GM19468 (cell line): ENCODE measurements at regions not wholly inside any gene's neighbourhood (a gene's known extent, or its start where the extent isn't known, plus 50 kb on each side); places are given as distances from the start of the nearest gene placed in this dataset.

Source experiments
- ATAC-seq: cut with Tn5 transposase; IDR thresholded peaks from one replicate; pipeline ENCODE4 v1.9.1; 2021; ENCODE audit warnings: mild to moderate bottlenecking, moderate library complexity, moderate number of reproducible peaks; ENCODE audit not compliant: unreplicated experiment; ENCODE audit errors: extremely low read depth

GRCh38 chr3:168859143-168859542 lies 763.4 kb upstream of the GOLIM4 start:
- no peak for ATAC-seq

- ATAC-seq = no peak
Measured at GRCh38 chr3:168858327-168858726, 762.6 kb upstream of the GOLIM4 start.

GRCh38 chr3:168850109-168850508 lies 754.4 kb upstream of the GOLIM4 start:
- no peak for ATAC-seq

- ATAC-seq = no peak
Measured at GRCh38 chr3:168847291-168847883, 751.7 kb upstream of the GOLIM4 start.

- no peak for ATAC-seq
Measured at GRCh38 chr3:168844894-168845482, 749.3 kb upstream of the GOLIM4 start.

GRCh38 chr3:168844472-168844871 lies 748.7 kb upstream of the GOLIM4 start:
- no peak for ATAC-seq

GRCh38 chr3:168843481-168843880 lies 747.8 kb upstream of the GOLIM4 start:
- ATAC-seq = no peak

- ATAC-seq = no peak
Measured at GRCh38 chr3:168839653-168840052, 743.9 kb upstream of the GOLIM4 start.

- no peak for ATAC-seq
Measured at GRCh38 chr3:168834558-168834957, 738.8 kb upstream of the GOLIM4 start.

- ATAC-seq = no peak
Measured at GRCh38 chr3:168828943-168829342, 733.2 kb upstream of the GOLIM4 start.

- ATAC-seq = no peak
Measured at GRCh38 chr3:168828536-168828935, 732.8 kb upstream of the GOLIM4 start.

GRCh38 chr3:168828014-168828413 lies 732.3 kb upstream of the GOLIM4 start:
- no peak for ATAC-seq

GRCh38 chr3:168824107-168824506 lies 728.4 kb upstream of the GOLIM4 start:
- no peak for ATAC-seq

- ATAC-seq = no peak
Measured at GRCh38 chr3:168823466-168823865, 727.7 kb upstream of the GOLIM4 start.

- ATAC-seq = no peak
Measured at GRCh38 chr3:168820810-168821415, 725.2 kb upstream of the GOLIM4 start.

- no peak for ATAC-seq
Measured at GRCh38 chr3:168817177-168817576, 721.5 kb upstream of the GOLIM4 start.

- ATAC-seq = no peak
Measured at GRCh38 chr3:168815946-168816345, 720.2 kb upstream of the GOLIM4 start.

- ATAC-seq = no peak
Measured at GRCh38 chr3:168813225-168813802, 717.6 kb upstream of the GOLIM4 start.

GRCh38 chr3:168812234-168812633 lies 716.5 kb upstream of the GOLIM4 start:
- ATAC-seq = no peak

GRCh38 chr3:168808596-168808995 lies 712.9 kb upstream of the GOLIM4 start:
- no peak for ATAC-seq

GRCh38 chr3:168807448-168807847 lies 711.7 kb upstream of the GOLIM4 start:
- ATAC-seq = no peak

- no peak for ATAC-seq
Measured at GRCh38 chr3:168806871-168807270, 711.1 kb upstream of the GOLIM4 start.
